ENCODE measurements at regions not wholly inside any gene's neighbourhood (a gene's known extent, or its start where the extent isn't known, plus 50 kb on each side); places are given as distances from the start of the nearest gene placed in this dataset.
A peak's percentile ranks its signal among the peaks of the same experiment; 100 is the strongest.
"Not testable (repeated sequence)": the region's sequence is repeated elsewhere in the genome, so short reads cannot be mapped to it uniquely, and the experiment has no call there.

DNA sequence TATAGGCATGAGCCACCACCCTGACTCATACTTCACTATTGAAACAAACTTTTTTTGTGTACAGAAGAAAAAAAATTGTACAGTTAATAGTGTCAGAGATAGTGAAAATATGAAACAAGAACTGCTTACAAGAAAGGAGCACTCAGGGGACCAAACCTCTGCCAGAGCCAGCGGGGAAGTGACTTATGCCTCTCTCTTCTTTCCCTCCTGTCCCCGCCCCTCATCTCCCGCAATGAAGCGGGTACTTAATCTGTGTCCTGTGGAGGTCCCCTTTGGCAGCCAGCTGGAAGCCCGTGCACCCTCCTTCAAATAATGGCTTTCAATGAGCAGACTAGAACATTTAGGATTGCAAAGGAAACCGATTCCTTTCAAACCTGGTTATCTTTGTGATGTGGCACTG lies 51.5 kb downstream of the PPIAL4A start:
- DNase-seq = peak; percentile 11

- not testable (repeated sequence) for DNase-seq
These were observed 52.3 kb downstream of the PPIAL4A start for GRCh38 chr1:120941836-120942217.

DNA sequence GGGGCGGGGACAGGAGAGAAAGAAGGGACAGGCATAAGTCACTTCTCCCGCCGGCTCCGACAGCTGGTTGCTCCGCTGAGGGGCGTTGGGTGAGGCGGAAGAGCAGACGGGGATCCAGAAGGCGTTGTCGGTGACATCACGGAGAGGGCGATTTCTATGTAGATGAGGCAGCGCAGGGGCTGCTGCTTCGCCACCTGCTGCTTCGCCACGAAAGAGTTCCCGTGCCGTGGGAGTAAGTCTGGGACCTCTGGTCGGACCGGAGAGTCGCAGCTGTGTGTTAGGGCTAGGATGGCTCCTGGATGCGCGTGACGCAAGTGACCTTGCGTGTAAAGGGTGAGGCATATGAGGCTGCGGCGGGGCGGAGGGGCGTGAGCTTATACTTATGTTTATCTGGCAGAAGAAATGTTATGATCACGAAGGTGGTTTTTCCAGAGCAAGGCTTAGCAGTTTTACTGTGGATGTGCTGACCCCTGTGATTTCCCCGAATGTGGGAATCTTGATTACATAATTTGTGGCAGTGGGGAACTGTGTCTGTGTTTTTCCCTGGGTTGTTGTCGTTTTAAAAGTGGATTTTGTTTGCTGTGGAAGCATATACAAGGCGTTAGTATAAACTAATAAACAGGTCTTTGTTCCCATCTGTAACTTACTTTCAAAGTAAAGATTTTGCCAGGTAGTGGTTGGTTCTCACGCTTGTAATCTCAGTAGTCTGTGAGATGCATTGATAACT lies 52.8 kb downstream of the PPIAL4A start:
- DNase-seq = peak; percentile 81

- DNase-seq = not testable (repeated sequence)
These were observed 53.4 kb downstream of the PPIAL4A start for GRCh38 chr1:120942945-120943319.

GRCh38 chr1:120944691-120945090 lies 55.1 kb downstream of the PPIAL4A start:
- not testable (repeated sequence) for DNase-seq

DNA sequence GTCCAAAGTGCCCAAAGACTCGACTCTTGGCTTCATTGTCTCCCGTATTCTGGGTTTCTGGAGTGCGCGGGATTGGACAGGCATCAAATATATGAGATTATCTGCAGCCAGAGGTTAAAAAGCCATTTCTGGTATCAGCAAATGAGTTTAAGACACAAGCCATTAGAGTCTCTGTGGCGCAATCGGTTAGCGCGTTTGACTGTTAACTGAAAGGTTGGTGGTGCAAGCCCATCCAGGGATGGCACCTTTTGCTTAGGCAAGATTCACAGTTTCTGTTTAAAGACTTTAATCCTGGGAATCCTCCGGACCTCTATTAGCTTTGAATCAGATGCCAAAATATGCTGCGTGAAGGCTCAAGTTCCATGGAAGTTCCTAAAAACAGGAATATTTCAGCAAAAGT lies 55.6 kb downstream of the PPIAL4A start:
- DNase-seq = peak; percentile 3

DNA sequence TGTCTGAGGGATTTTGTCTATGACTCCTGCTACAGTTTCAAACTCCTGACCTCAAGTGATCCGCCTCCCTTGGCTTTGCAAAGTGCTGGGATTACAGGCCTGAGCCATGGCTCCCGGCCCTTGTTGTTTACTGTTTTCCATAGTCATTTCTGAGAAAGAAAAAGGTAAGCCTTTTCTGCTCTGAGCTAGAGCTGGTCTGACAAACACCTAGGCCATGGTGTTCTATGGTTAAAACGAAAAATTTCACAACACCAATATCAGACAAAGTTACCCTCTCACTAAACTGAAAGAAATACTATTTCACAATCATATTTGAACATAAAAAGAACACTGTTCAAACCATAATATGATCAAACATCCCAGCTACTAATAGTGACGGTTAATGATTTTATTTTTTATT lies 57.5 kb downstream of the PPIAL4A start:
- DNase-seq = not testable (repeated sequence)

DNA sequence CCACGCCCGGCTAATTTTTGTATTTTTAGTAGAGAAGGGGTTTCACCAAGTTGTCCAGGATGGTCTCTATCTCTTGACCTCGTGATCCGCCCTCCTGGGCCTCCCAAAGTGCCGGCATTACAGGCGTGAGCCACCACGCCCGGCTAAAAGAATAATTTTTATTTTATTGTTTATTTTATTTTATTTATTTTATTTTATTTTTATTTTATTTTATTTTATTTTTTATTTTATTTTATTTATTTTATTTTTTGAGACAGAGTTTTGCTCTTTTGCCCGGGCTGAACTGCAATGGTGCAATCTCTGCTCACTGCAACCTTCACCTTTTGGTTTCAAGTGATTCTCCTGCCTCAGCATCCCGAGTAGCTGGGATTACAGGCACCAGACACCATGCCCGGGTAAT lies 60.2 kb downstream of the PPIAL4A start:
- DNase-seq = not testable (repeated sequence)

DNA sequence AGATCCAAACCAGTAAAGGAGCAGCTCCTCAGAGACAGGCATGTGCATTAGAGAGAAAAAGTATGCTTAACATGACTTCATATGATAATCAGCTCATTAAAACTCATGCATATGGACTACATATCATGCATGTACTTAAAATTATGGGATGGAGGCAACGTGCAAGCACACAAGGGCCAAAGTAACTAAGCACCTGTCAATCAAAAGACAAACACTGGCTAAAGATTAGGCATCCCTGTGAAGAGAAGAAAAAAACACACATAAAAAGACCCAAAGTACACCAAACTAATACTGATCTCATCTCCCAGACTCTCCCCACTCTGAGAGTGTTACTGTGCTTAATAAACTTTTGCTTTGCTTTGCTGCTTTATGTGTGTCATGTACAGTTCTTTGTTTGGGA lies 61.1 kb downstream of the PPIAL4A start:
- not testable (repeated sequence) for DNase-seq

- DNase-seq = not testable (repeated sequence)
These were observed 61.5 kb downstream of the PPIAL4A start for GRCh38 chr1:120951100-120951499.

- DNase-seq = not testable (repeated sequence)
These were observed 62.8 kb downstream of the PPIAL4A start for GRCh38 chr1:120952207-120952870.

- DNase-seq = not testable (repeated sequence)
These were observed 63.3 kb downstream of the PPIAL4A start for GRCh38 chr1:120952871-120953265.

GRCh38 chr1:120954736-120955135 lies 65.2 kb downstream of the PPIAL4A start:
- DNase-seq = no peak

- DNase-seq = not testable (repeated sequence)
These were observed 66.4 kb downstream of the PPIAL4A start for GRCh38 chr1:120955961-120956360.

DNA sequence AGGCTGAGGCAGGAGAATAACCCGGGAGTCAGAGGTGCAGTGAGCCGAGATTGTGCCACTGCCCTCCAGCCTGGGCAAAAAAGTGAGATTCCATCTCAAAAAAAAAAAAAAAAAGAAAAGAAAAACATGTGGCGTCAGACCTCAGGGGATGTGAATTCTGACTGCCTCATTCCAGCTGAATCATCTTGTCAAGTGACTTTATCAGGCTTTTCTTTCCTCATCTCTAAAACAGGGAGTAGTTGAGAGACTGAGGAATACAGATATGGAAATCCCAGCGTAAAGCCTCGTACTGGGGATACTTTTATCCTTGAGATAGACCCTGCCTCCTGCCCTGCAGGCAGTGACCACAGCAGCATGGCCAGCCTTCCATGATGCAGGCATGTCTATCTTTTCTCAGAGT lies 76.4 kb downstream of the PPIAL4A start:
- not testable (repeated sequence) for DNase-seq

DNA sequence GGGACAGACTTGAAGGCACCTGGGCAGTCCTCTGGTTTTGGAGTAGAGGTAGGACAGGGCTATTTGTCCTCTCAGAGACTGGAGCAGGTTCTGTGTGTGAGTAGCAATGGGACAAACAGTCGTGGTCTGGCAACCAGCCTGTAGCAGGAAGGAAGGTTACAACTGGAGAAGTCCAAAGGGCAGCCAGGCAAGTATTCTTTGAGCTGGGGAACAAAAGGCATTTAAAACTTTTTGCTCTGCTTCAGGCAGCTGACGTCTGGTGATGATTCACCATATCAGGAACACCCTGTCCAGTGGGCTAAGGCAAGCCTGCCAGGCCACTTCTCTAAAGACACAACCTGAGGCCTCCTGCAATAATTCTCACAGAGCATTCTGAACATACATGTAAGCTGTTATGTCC lies 83.3 kb downstream of the PPIAL4A start:
- DNase-seq = not testable (repeated sequence)

DNA sequence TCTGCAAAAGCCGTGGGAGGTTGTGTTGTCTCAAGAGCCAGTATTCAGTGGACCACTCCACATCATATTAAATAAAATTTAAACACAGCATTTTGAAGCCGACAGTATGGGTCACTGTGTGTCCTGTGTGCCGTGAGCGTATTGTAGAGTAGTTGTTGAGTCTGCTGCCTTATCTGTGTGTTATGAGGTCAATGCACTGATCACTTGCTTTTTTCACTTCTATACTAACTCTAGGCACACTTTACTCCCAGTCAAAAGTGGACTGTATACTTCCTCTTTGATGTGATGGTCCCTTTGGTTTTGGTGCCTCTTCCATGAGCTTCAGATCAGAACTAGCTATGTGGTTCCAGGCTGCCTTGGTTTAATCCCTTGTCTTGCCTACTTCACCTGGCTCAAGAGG lies 84.3 kb downstream of the PPIAL4A start:
- DNase-seq = not testable (repeated sequence)

DNA sequence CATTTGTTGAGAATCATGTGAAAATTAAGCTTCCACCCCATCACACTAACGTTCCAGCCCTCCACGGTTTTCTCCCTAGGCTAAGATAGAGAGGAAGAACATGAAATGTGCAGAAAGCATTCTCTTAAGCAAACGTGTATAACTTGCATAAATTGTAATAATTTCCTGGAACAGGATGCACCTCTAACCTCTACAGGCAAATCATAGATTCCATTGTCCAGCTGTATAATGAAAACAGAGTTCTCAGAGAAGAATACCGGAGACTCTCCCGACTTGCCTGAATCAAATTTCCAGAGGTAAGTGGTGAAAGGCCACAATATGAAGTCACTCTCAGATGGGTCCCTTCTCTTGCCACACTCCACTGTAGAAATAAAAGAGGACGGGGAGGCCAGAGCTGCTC lies 87.7 kb downstream of the PPIAL4A start:
- DNase-seq = not testable (repeated sequence)

DNA sequence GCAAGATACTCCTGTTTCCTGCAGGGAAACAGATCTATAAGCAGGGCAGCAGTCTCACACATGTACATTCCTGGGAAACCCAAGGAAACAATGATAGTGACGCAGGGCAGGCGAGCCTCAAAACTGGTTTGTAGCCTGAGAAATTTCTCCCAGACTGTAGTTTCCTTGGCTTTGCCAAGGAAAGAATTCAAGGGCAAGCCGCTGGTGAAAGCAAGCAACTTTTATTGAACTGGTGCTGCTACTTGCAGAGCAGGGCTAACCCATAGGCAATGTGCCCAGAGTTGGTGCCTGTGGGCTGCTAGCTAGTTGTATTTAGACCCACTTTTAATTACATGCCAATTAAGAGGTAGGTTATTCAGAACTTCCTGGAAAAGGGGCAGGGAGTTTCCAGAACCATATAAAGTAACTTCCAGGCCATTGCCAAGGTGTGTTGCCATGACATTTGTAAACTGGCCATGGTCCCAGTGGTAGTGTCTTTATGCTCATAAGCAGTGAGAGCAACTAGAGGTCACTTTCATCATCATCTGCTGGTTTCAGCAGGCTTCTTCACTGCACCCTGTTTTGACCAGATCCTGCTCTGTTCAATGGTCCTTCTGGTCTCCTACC lies 92.0 kb downstream of the PPIAL4A start:
- DNase-seq = not testable (repeated sequence)

DNA sequence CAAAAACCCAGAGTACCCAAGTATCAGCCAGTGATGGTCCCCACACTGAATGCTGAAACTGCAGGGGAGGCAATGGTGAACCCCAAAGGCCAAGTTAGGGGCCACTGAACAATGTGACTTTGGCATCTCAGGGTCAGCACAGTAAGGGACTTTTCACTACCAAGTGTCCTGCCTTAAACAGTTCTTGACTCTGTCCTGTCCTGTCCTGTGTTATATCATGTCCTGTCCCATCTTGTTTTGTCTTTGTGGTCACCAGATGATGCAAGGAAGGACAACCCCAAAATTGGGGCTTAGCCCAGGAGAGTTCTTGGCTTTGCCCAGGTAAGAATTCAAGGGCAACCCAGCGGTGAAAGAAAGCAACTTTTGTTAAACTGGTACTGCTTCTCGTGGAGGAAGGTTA lies 105.0 kb downstream of the PPIAL4A start:
- not testable (repeated sequence) for DNase-seq

DNA sequence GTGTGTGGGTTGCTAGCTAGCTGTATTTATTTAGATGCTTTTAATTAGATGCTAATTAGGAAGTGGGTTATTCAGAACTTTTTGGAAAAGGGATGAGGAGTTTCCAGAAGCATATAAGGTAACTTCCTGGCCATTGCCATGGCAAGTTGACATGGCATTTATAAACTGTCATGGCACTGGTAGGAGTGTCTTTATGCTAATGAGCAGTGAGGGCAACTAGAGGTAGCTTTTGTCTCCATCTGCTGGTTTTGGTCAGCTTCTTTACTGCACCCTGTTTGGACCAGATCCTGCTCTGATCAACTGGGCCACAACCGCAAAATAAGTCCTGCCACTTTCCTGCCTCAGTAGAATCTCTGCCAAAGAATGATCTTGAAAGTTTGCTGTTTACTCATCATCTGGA lies 105.5 kb downstream of the PPIAL4A start:
- DNase-seq = not testable (repeated sequence)

DNA sequence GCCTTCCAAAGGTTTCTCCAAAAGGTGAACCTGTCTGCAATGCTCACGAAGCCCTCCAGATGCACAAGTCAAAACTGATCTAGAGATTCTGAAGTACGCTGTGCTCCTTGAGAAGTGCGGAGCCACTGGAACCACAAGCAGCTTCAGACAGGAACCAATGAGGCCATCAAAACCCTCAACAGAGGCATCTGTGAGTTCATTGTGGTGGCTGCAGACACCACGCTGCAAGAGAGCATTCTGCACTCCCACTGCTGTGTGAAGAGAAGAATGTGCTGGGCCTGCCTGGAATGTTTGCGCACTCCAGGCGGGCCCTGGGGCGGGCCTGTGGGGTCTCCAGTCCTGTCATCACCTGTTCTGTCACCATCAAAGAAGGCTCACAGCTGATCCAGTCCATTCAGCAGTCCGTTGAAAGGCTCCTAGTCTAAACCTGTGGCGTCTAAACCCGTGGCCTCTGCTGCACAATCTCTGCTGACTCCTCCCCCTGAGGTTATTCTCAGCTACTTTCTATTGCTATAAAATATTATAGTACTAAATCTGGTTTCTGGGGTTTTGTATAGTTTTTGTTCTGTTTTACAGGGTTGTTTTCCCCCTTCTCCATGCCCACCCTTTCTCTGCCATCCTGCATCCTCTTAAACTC lies 111.6 kb downstream of the PPIAL4A start:
- DNase-seq = not testable (repeated sequence)

DNA sequence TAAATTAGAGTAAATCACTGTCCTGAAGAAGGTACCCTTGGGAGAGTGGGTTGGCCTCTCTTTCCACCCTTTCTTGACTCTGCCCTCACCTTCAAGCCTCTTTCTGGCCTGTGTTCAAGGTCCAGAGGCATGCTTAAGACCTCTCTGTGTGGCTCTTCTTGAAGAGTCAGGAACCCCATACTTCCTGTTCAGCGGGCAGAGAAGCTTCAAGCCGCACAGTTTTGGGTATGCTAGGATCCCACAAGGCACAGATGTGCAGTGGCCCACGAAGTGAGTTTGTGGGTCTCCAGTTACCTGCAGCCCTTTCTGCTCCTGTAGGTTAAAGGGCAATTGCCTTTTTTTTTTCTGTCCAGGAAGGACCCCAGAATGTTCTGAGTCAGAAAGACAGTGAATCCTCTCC lies 113.7 kb downstream of the PPIAL4A start:
- not testable (repeated sequence) for DNase-seq

GRCh38 chr1:121006826-121007225 lies 117.3 kb downstream of the PPIAL4A start:
- not testable (repeated sequence) for DNase-seq
